ENCODE measurements at regions not wholly inside any gene's neighbourhood (a gene's known extent, or its start where the extent isn't known, plus 50 kb on each side); places are given as distances from the start of the nearest gene placed in this dataset.

- no peak for DNase-seq
Measured at GRCh38 chrX:109843963-109844751, 111.1 kb upstream of the ACSL4 start.

DNA sequence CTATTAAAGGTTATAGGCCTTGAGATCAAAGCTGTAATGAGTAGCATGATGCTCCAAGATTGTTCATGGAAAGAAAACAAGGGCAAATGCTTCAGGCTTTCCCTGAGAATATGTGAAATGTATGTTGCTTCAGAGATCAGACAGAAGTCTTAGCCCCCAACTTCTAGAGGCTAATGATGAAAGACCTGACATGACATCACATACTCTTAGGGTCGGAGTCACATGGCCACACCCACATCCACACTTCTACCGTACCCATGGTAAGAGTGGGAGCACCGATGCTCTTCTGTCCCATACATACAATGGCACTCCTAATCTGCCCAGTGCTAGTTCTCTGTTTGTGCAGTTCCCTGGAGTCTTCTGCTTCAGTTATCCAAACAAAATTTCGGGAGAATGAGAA lies 111.9 kb upstream of the ACSL4 start:
- no peak for DNase-seq

- DNase-seq, result no peak
Measured at GRCh38 chrX:109845996-109846395, 112.9 kb upstream of the ACSL4 start.

DNA sequence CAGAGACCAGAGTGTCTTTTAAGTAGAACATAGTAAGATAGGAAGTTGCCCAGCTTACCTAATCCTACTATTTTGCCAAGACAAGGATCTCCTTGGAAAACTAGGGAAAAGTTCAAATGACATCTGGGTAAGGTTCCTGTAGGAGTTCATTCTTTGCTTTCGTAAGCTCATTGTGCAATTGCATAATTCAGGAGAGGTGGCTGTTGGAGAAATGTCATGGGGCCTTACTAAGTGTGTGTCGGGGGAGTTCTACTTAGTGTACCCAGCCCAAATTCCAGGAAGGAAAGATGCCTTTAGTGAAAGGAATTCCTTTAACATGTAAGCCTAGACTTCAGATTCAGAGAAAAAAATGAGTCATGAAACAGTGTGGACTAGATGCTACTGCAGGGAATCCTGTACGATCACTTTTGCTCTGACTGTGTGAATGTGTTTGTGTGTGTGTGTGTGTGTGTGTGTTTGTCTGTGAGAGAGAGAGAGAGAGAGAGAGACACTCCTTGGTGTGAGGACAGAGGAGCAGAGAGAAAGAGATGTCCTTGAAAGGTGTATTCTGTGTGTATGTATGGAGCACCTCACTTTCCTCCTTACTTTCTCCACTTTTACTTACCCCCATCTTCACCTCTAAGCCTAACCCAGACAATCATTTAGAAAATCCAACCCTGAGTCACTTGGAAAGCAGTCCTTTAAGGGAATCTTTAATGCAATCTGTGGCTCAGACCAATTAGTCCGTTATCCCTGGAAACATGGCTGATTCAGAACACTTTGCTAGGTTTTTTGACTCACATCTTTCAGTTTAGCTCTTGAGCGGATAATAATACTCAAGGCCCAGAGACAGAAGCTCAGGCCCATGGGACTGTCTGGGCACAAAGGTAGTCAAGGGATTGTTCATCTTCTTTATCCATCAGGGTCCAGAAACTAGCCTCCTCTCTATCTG lies 114.5 kb upstream of the ACSL4 start:
- no peak for DNase-seq

DNA sequence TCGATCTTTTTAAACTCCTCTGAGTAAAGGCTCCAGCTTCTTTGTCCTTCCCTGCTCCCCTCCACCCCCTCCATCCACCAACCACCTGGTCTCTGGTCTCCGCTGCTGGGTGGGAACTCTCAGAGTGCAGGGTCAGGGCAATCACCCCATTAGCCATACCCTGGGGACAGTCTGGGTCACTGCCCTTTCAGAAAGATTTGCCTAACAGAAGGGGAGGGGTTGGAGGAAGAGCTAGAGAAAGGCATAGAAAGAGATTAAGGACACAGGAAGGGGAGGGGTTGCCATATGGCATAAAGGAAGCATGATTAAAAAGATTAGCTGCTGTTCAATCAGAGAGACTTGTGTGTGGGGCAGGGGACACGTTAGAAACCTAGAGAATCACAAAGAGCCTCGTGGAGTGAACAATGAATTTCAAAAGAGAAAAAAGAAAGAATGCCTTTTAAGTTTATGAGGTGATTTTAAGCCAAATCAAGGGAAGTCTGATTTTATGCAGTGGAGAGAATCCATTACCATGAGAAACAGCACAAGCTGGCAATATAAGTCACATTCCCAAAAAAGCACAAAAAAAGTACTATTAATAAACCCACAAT lies 115.5 kb upstream of the ACSL4 start:
- DNase-seq, result no peak

- DNase-seq, result no peak
Measured at GRCh38 chrX:109854096-109854495, 121.0 kb upstream of the ACSL4 start.

DNA sequence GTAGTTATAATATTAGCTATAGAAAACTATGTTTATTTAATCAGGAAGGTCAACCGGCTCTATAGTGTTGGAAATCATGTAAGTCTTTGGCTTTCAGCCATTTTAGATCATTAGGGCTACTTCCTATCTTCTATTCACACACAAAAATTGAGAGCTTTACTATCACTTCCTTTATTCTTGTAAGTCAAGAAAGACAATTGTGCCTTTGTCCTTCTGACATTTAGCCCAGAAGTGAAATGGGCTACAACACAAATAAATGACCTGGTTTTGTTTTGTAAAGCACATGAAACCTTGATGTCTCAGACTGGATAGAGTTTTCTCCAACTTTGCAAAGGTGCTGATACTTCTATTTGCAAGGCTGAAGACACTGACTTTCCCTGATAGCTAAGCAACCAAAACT lies 122.4 kb upstream of the ACSL4 start:
- DNase-seq, result no peak

DNA sequence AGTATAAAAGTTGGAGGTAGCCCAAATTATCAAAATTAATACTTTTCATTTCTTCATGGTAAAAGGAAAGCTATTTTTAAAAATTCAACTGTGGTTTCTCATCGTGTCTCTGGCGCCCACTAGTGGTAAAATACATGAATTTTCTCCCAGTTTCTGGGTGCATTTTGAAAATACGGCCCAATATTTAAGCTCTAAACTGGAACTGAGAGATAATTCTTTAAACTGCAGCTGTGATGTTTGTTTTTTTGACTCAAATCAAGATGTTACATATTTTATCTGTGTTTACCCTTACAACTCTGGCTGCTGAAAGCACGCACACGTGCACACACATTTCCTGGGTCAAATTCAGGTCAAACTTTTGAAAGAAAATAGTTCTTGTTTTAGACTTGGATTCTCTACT lies 123.9 kb upstream of the ACSL4 start:
- peak; percentile 51 for DNase-seq

GRCh38 chrX:109857584-109858228 lies 124.6 kb upstream of the ACSL4 start:
- DNase-seq, result no peak

- no peak for DNase-seq
Measured at GRCh38 chrX:109858602-109859341, 125.7 kb upstream of the ACSL4 start.

DNA sequence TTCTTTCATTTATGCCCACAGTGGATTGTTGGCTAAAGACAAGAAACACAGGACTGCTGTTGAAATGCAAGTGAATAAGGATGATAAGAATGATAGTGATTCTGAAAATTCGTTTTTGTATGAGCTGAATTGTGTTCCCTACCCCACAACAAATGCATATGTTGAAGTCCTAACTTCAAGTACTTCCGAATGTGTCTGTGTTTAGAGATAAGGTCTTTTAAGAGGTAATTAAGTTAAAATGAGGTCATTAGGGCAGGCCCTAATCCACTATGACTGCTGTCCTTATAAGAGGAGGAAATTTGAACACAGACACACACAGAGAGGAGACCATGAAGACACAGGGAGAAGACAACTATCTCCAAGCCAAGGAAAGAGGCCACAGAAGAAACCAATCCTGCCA lies 126.6 kb upstream of the ACSL4 start:
- DNase-seq, result no peak

DNA sequence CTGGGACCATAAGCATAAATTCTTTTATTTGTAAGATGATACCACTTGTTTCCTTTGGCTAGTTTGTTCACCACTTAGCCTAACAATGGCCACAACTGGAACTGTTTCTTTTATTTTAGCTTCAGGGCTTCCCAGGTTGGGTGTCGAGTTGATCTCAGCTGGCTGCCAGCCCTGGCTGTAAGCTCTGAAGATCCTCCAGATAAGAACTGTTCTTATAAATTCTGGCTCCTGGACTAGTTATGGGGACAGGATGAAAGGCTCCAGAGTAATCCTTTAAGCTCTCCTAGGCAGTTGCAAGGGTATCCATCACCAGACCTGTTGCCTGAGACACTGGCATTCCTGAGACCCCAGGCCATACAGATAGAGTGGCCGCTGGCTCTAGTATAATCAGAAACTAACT lies 129.4 kb upstream of the ACSL4 start:
- DNase-seq, result no peak

GRCh38 chrX:109863811-109864210 lies 130.8 kb upstream of the ACSL4 start:
- DNase-seq, result no peak

- no peak for DNase-seq
Measured at GRCh38 chrX:109871121-109871888, 131.6 kb upstream of the TMEM164 start.

DNA sequence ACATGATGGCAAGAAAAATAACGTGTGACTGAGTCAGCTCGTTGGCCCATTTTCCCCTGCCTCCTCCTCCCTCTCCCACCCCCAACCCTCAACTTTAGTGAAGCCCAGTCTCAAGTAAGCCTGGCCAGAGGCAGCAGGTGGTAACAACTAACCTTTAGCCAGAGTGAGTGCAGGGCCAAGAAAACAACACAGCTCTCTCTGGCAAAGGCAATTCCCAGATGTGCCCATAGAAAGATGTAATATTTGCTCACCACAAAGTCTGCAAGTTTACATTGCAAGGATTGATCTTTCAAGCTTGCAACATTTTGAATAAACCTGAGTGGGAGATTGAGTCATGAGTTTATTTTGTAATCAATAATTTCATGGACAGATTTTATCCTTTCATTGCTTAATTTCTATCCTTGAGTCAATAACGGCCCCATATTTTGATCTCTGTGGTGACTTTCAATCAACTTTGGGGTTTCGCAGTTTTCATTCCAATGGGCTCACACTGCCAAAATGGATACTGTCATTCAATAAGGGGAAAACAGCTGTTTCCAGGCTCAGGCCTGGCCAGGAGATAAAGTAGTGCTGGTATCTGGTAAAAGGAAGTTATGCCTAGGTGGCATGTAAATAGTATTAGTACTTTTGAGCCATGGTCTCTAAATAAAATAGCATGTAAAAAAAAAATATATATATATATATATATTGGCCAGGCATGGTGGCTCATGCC lies 130.7 kb upstream of the TMEM164 start:
- DNase-seq, result no peak

GRCh38 chrX:109873574-109873973 lies 129.3 kb upstream of the TMEM164 start:
- DNase-seq, result no peak

DNA sequence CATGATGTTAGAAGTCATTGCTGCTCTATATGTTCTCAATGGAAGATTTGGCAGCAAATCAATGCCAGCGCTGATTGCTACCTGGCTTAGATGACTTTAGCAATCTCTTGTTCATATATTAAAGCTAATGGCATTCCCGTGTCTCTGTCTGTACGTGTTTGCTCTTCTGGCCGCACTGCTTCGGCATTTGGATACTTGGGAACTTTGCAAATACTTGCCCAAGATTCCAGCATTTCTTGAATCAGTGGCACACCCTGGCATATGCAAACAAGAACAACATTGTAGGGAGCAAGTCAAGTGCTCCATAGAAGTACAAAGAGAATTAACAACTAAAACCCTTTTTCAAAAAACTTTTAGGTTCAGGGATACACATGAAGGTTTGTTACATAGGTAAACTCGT lies 128.9 kb upstream of the TMEM164 start:
- DNase-seq, result no peak

- no peak for DNase-seq
Measured at GRCh38 chrX:109874548-109874947, 128.4 kb upstream of the TMEM164 start.

DNA sequence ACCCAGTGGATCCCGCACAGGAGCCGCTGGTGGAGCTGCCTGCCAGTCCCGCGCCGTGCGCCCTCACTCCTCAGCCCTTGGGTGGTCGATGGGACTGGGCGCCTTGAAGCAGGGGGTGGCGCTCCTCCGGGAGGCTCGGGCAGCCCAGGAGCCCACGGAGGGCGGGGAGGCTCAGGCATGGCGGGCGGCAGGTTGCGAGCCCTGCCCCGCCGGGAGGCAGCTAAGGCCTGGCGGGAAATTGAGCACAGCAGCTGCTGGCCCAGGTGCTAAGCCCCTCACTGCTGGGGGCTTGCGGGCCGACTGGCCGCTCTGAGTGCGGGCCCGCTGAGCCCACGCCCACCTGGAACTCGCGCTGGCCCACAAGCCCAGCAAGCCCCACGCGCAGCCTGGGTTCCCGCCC lies 127.1 kb upstream of the TMEM164 start:
- no peak for DNase-seq

DNA sequence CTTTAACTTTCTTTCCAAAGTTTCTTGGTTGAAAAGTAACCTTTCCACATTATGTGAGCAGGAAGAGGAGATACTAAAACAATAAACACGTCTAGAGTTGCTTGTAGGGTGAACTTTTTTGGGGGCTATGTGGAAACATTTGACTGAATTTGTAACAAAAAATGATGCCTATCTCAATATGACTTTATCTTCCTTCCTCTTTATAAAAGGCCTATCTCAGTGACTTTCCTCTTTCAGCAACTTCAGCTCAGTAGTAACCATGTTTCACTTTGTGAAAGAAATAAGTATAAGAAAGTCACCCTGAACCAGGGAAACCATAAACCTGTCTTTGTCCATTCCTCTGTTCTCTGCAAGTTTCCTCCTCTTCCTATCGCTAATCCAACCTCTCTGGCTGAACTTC lies 124.7 kb upstream of the TMEM164 start:
- DNase-seq, result no peak

DNA sequence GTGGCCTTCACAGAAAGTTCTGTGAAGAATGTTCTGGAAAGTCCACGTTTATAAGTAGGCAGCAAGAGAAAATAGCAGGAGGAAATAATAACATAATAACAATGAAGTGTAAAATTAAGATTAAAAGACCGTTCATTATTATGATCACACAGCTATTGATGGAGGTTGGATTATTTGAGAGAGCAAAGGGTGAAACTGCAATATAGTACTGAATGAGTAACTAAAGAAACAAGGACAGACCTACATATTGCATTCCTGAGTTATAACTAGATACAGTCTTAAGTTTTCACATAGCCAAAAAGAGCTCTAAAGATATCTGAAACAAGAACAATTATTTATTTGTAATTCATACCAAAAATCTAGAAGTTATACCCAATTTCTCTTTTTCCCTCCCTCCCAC lies 122.9 kb upstream of the TMEM164 start:
- no peak for DNase-seq

All from CD4-positive, alpha-beta T cell treated with Interleukin-17A for 1 hour (primary cell).